SK-N-SH (cell line): ENCODE measurements at regions not wholly inside any gene's neighbourhood (a gene's known extent, or its start where the extent isn't known, plus 50 kb on each side); places are given as distances from the start of the nearest gene placed in this dataset.

Experiments
- CHD2 ChIP-seq: fragments of 150-350 bp; IDR thresholded peaks from 2 replicates; pipeline ENCODE4 v1.6.1; 2018; ENCODE audit warnings: low read length; ENCODE audit not compliant: partially characterized antibody
- CTCF ChIP-seq: fragments of 200-600 bp; sonication (generic); IDR thresholded peaks from 2 replicates; pipeline ENCODE4 v1.6.1; 2017; ENCODE audit warnings: antibody characterized with exemption, mild to moderate bottlenecking, moderate library complexity
- EZH2phosphoT487 ChIP-seq: fragments of 200-600 bp; sonication (generic); IDR thresholded peaks from 2 replicates; pipeline ENCODE4 v1.6.1; 2017; ENCODE audit warnings: low read depth, mixed run types, mild to moderate bottlenecking, antibody characterized with exemption, moderate library complexity, borderline replicate concordance
- FOSL2 ChIP-seq: IDR thresholded peaks from 2 replicates; pipeline ENCODE4 v1.4.0; 2012; ENCODE audit warnings: low read depth, mild to moderate bottlenecking, moderate library complexity, borderline replicate concordance
- SIN3A ChIP-seq: IDR thresholded peaks from 2 replicates; pipeline ENCODE4 v1.6.1; 2012; ENCODE audit warnings: low read depth, mild to moderate bottlenecking, low read length, moderate library complexity, borderline replicate concordance

GRCh38 chr12:127158385-127159061 lies 1108.4 kb upstream of the TMEM132C start:
- TF ChIP-seq CTCF (no peak), CHD2 (no peak), FOSL2 (no peak), EZH2phosphoT487 (no peak), SIN3A (no peak)
